K562 (cell line): ENCODE measurements at regions not wholly inside any gene's neighbourhood (a gene's known extent, or its start where the extent isn't known, plus 50 kb on each side); places are given as distances from the start of the nearest gene placed in this dataset.

Source experiments
- ATAC-seq: fragments of 200-7000 bp; cut with Tn5 transposase; 3 replicates; pipeline ENCODE4 v1.9.1; 2020; ENCODE audit warnings: moderate library complexity
- BruUV-seq: library from RNA; stranded (reverse); fragments of 400-500 nt; replicated peaks from 2 replicates; lab custom pipeline; 2021; lab: Mats Ljungman, UMichigan
- CTCF ChIA-PET: fragments of 300-600 bp; formaldehyde crosslinking; extraction: SDS; loops from one replicate; lab custom pipeline; 2021; ENCODE audit warnings: low intra/inter-chr PET ratio; lab: Yijun Ruan, JAX
- POLR2A ChIA-PET: fragments of 300-600, 350-650 bp; sonication (Branson Sonifier 250); formaldehyde crosslinking; extraction: SDS; loops from one replicate; lab custom pipeline; 2021; ENCODE audit warnings: antibody characterized with exemption, inconsistent platforms; lab: Yijun Ruan, JAX
- DNase-seq, 4 experiments: peaks; one replicate each; pipeline versions ENCODE4 v3.0.0 to v3.0.0-alpha.2; 2011 to 2018; ENCODE audit warnings: low spot score in 3 of 4, mixed read lengths in 3 of 4; ENCODE audit errors: extremely low read depth in 1 of 4
- FAIRE-seq: peaks from 2 replicates; lab custom pipeline; 2011; peaks lifted over from hg19 to GRCh38; lab: Jason Lieb, UNC
- H2AFZ ChIP-seq: 2 replicates; pipeline ENCODE4 v1.6.0; 2011; ENCODE audit warnings: low read depth, low read length, control low read depth, inconsistent platforms
- H3K27ac ChIP-seq: fragments of 200-600 bp; 3 replicates; pipeline ENCODE4 v1.8.0; 2011; ENCODE audit warnings: low read depth, mild to moderate bottlenecking, control low read depth, inconsistent platforms, low read length, moderate library complexity, mixed read lengths; ENCODE audit errors: extremely low read depth
- H3K27me3 ChIP-seq, 2 experiments: fragments of 300-600 bp in 1 of 2; 2 replicates in 1 of 2; 3 replicates in 1 of 2; pipeline versions ENCODE4 v1.6.0 to v1.8.0; 2011; ENCODE audit warnings: inconsistent platforms in 2 of 2, low read length in 2 of 2, mild to moderate bottlenecking in 1 of 2, mixed read lengths in 1 of 2, moderate library complexity in 1 of 2; ENCODE audit not compliant: control insufficient read depth in 2 of 2, insufficient read depth in 2 of 2
- H3K36me3 ChIP-seq: fragments of 300-600 bp; 3 replicates; pipeline ENCODE4 v1.8.0; 2011; ENCODE audit warnings: mild to moderate bottlenecking, low read length, inconsistent platforms; ENCODE audit not compliant: control insufficient read depth, insufficient read depth
- H3K4me1 ChIP-seq, 2 experiments: fragments of 200-600 bp in 1 of 2; replicated peaks in 1 of 2; 2 replicates in 1 of 2; 3 replicates in 1 of 2; pipeline versions ENCODE4 v1.5.1 to v1.8.0; 2011; ENCODE audit warnings: inconsistent platforms in 2 of 2, low read length in 2 of 2, mild to moderate bottlenecking in 1 of 2, mixed read lengths in 1 of 2, moderate library complexity in 1 of 2; ENCODE audit not compliant: control insufficient read depth in 2 of 2, insufficient read depth in 2 of 2
- H3K4me2 ChIP-seq: 2 replicates; pipeline ENCODE4 v1.6.1; 2011; ENCODE audit warnings: low read length, control low read depth, inconsistent platforms, mixed read lengths; ENCODE audit not compliant: insufficient read depth
- H3K4me3 ChIP-seq: fragments of 200-600 bp; sonication (generic), shearing (Covaris generic); 2 replicates; pipeline ENCODE4 v1.5.1; 2016; ENCODE audit warnings: control low read depth, inconsistent platforms
- H3K79me2 ChIP-seq: fragments of 200-600 bp; 3 replicates; pipeline ENCODE4 v1.8.0; 2011; ENCODE audit warnings: low read length, inconsistent platforms; ENCODE audit not compliant: control insufficient read depth, insufficient read depth
- H3K9ac ChIP-seq, 2 experiments: 2 replicates each; pipeline versions ENCODE4 v1.6.0 to v1.6.1; 2011; ENCODE audit warnings: low read depth in 2 of 2, low read length in 2 of 2, control low read depth in 1 of 2, inconsistent platforms in 1 of 2, mild to moderate bottlenecking in 1 of 2, mixed read lengths in 1 of 2; ENCODE audit not compliant: insufficient read depth in 1 of 2
- H3K9me1 ChIP-seq: one replicate; pipeline ENCODE4 v1.6.0; 2011; ENCODE audit warnings: inconsistent platforms, mild to moderate bottlenecking, low read length, moderate library complexity; ENCODE audit not compliant: control insufficient read depth, insufficient read depth
- H3K9me3 ChIP-seq: replicated peaks from 2 replicates; pipeline ENCODE4 v1.5.1; 2011; ENCODE audit warnings: low read depth, low read length, inconsistent platforms; ENCODE audit not compliant: control insufficient read depth, insufficient read depth
- H4K20me1 ChIP-seq: replicated peaks from 2 replicates; pipeline ENCODE4 v1.6.1; 2011; ENCODE audit warnings: low read length, inconsistent platforms, mixed read lengths; ENCODE audit not compliant: control insufficient read depth, insufficient read depth
- HNRNPL ChIP-seq: fragments of 200-400 bp; formaldehyde crosslinking; IDR thresholded peaks from 2 replicates; pipeline ENCODE4 v1.6.1; 2017; ENCODE audit warnings: low read depth, mild to moderate bottlenecking, low read length
- ZFP36 ChIP-seq: fragments of 150-350 bp; IDR thresholded peaks from 2 replicates; pipeline ENCODE4 v1.6.1; 2018; ENCODE audit warnings: low read length, low read depth; ENCODE audit not compliant: partially characterized antibody
- ZNF512 ChIP-seq: IDR thresholded peaks from 2 replicates; pipeline ENCODE4 v1.6.1; 2016; ENCODE audit warnings: missing genetic modification characterization, missing compliant biosample characterization
- WGBS: fragments of 100-300 bp; shearing (Covaris generic); methylation state at CpG from one replicate; pipeline ENCODE4 v1.1.6; 2016; ENCODE audit warnings: low coverage, mixed read lengths; ENCODE audit not compliant: insufficient coverage; ENCODE audit errors: missing lambda C conversion rate; 5-methylcytosine and 5-hydroxymethylcytosine counted together
- in situ Hi-C: fragments of 300-500 bp; cut with MboI; formaldehyde crosslinking; loops from 4 replicates; pipeline ENCODE4 v1.15.0; 2018; ENCODE audit warnings: inconsistent platforms, mixed read lengths
- intact Hi-C: fragments of 100-400 bp; cut with micrococcal nuclease; formaldehyde crosslinking; loops from 2 replicates; pipeline ENCODE4 v1.14.2; 2022

GRCh38 chr18:40707797-40708196, 1247.2 kb upstream of the PIK3C3 start:
- no peak overlapping the region for H3K4me2 ChIP-seq
- H4K20me1 ChIP-seq = no peaks in the 10 kb centered on the region
- no peaks in the 10 kb centered on the region for H3K9me1 ChIP-seq
- no peaks in the 10 kb centered on the region for H3K79me2 ChIP-seq
- DNase-seq (no peak), FAIRE-seq (no peak), ATAC-seq (no peak)
- no peaks in the 10 kb centered on the region for H3K4me1 ChIP-seq
- no peaks in the 10 kb centered on the region; the same call in 1 of the 2 replicates for H3K9me3 ChIP-seq
- no TSS peak for BruUV-seq
- intact Hi-C loops = no loop called here
- TF ChIP-seq HNRNPL = no peak
- no peak overlapping the region for H2AFZ ChIP-seq
- in situ Hi-C loops = no loop called here
- H3K27me3 ChIP-seq = no peaks in the 10 kb centered on the region
- no peak overlapping the region for H3K27ac ChIP-seq
- WGBS = 0% methylated on average over 1 of the region's 1 CpG
- no peak overlapping the region for H3K9ac ChIP-seq
- no peak overlapping the region for H3K4me3 ChIP-seq
- POLR2A ChIA-PET = interaction anchor here (0.7 kb wide), 1 partner anchor 1436 kb away, joined by 3 read pairs; no protein-coding TSS in a partner anchor
- CTCF ChIA-PET = no interaction called here
- H3K36me3 ChIP-seq = no peaks in the 10 kb centered on the region

- no peaks in the 10 kb centered on the region for H3K9me1 ChIP-seq
- FAIRE-seq (no peak), DNase-seq (no peak), ATAC-seq (no peak)
- H3K4me1 ChIP-seq = no peaks in the 10 kb centered on the region
- H3K36me3 ChIP-seq = no peaks in the 10 kb centered on the region
- H3K9me3 ChIP-seq = no peaks in the 10 kb centered on the region; the same call in 1 of the 2 replicates
- H4K20me1 ChIP-seq = no peaks in the 10 kb centered on the region
- no TSS peak for BruUV-seq
- no peak overlapping the region for H3K27ac ChIP-seq
- CTCF ChIA-PET = no interaction called here
- no peaks in the 10 kb centered on the region for H3K27me3 ChIP-seq
- peak; percentile 11 for TF ChIP-seq ZFP36
- no peak for TF ChIP-seq ZNF512 (tag)
- no peak overlapping the region for H3K4me2 ChIP-seq
- POLR2A ChIA-PET = no interaction called here
- intact Hi-C loops = no loop called here
- in situ Hi-C loops = no loop called here
- no peak overlapping the region for H2AFZ ChIP-seq
- no peak overlapping the region for H3K4me3 ChIP-seq
- H3K9ac ChIP-seq = no peak overlapping the region
- H3K79me2 ChIP-seq = no peaks in the 10 kb centered on the region
These were observed 1256.9 kb upstream of the PIK3C3 start for GRCh38 chr18:40698129-40698528.
